Gastroesophageal sphincter (tissue), 4 donors: ENCODE measurements at regions not wholly inside any gene's neighbourhood (a gene's known extent, or its start where the extent isn't known, plus 50 kb on each side); places are given as distances from the start of the nearest gene placed in this dataset.

Experiments used
- ATAC-seq: fragments of 150-250 bp; one replicate; pipeline ENCODE4 v1.9.1; 2016; ENCODE audit warnings: mild to moderate bottlenecking, moderate library complexity
- H3K27ac ChIP-seq, 4 donors: fragments of 200-600 bp; sonication (generic) in 3 of 4; 1 replicate in 3 of 4; 2 replicates in 1 of 4; pipeline ENCODE4 v1.5.1; 2016 to 2019
- H3K27me3 ChIP-seq: fragments of 200-600 bp; sonication (generic); one replicate; pipeline ENCODE4 v1.5.1; 2019
- H3K36me3 ChIP-seq, 2 donors: fragments of 200-600 bp; sonication (generic); one replicate each; pipeline ENCODE4 v1.5.1; 2019; ENCODE audit warnings: control low read depth in 1 of 2
- H3K4me1 ChIP-seq, 3 donors: fragments of 200-600 bp; sonication (generic); 1 replicate in 2 of 3; 2 replicates in 1 of 3; pipeline ENCODE4 v1.5.1; 2016 to 2019; ENCODE audit warnings: control low read depth in 2 of 3
- H3K4me3 ChIP-seq, 2 donors: fragments of 200-600 bp; sonication (generic); one replicate each; pipeline ENCODE4 v1.5.1; 2019; ENCODE audit warnings: mild to moderate bottlenecking in 1 of 2, moderate library complexity in 1 of 2
- H3K9me3 ChIP-seq, 3 donors: fragments of 200-600 bp; sonication (generic); one replicate each; pipeline ENCODE4 v1.5.1; 2017 to 2019; ENCODE audit warnings: control low read depth in 2 of 3
- EP300 ChIP-seq: sonication (generic); formaldehyde crosslinking; IDR thresholded peaks from one replicate; pipeline ENCODE4 v1.6.1; 2017; ENCODE audit warnings: antibody characterized with exemption, mild to moderate bottlenecking
- POLR2A ChIP-seq, 2 donors: fragments of 450-650 bp; IDR thresholded peaks; one replicate each; pipeline ENCODE4 v1.6.1; 2017; ENCODE audit warnings: antibody characterized with exemption in 2 of 2, mild to moderate bottlenecking in 2 of 2, moderate library complexity in 1 of 2
- POLR2AphosphoS5 ChIP-seq: sonication (generic); formaldehyde crosslinking; IDR thresholded peaks from one replicate; pipeline ENCODE4 v1.6.1; 2017; ENCODE audit warnings: antibody characterized with exemption
- WGBS, 2 donors: methylation state at CpG; one replicate each; pipeline ENCODE4 v1.1.5; 2018; ENCODE audit warnings: low coverage in 1 of 2; 5-methylcytosine and 5-hydroxymethylcytosine counted together
- TF ChIP-seq, protein P1 (sequence below), 4 experiments: fragments of 200-600 bp in 2 of 4; fragments of 450-650 bp in 2 of 4; sonication (generic) in 1 of 4; IDR thresholded peaks; one replicate each; pipeline ENCODE4 v1.5.1; 2017 to 2019; ENCODE audit warnings: antibody characterized with exemption in 4 of 4, mild to moderate bottlenecking in 2 of 4, moderate library complexity in 2 of 4

DNA sequence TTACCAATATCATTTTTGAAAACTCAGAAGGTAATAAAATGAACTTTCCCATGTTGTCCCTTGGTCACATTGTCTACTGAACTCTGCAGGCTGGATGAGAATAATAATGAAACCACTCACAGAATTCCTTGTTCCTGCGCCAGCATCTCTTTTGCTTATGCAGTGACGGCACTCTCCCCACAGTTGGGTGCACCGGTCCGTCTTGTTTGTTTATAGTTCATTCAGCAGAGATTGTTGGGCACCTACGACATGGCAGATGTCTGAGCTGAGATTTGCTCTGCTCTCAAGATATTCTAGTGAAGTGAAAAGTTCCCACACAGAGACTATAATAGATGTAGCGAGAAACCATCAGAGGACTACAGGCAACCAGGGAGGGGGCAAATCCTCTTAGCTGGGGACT, 375.7 kb upstream of the CDH11 start:
- Histone ChIP-seq H3K9me3 (no peaks in the 10 kb centered on the region), H3K36me3 (no peaks in the 10 kb centered on the region), H3K27me3 (no peaks in the 10 kb centered on the region), H3K4me1 (no peaks in the 10 kb centered on the region), H3K4me3 (no peak overlapping the region), H3K27ac (no peak overlapping the region)
- ATAC-seq: no peak
- TF ChIP-seq EP300 (no peak), POLR2A (IDR thresholded peaks at IDR 0.05) (no peak), POLR2AphosphoS5 (no peak)
- TF ChIP-seq, protein P1, sequence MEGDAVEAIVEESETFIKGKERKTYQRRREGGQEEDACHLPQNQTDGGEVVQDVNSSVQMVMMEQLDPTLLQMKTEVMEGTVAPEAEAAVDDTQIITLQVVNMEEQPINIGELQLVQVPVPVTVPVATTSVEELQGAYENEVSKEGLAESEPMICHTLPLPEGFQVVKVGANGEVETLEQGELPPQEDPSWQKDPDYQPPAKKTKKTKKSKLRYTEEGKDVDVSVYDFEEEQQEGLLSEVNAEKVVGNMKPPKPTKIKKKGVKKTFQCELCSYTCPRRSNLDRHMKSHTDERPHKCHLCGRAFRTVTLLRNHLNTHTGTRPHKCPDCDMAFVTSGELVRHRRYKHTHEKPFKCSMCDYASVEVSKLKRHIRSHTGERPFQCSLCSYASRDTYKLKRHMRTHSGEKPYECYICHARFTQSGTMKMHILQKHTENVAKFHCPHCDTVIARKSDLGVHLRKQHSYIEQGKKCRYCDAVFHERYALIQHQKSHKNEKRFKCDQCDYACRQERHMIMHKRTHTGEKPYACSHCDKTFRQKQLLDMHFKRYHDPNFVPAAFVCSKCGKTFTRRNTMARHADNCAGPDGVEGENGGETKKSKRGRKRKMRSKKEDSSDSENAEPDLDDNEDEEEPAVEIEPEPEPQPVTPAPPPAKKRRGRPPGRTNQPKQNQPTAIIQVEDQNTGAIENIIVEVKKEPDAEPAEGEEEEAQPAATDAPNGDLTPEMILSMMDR (IDR thresholded peaks at IDR 0.05): no peak
- 31 to 56% methylated on average over 4 to 5 of the region's 6 CpGs for WGBS, 2 donors

DNA sequence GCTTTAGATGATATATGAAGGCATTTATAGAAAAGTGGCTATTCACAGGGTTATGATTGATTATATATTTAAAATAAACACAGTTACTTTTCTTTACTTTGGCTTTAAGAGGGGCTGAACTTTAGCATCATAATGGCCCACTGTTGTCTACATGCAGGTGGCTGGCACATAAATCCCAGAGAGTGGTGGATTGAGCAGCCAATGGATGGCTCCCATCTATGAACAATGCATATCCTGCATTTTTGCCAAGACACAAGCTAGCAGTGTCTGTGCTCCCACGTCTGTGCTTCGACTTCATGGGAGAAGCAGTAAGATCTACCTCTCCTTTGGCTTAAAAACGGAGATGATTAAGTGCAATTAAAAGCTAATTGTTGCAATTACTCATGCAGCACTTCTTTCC, 373.2 kb upstream of the CDH11 start:
- no peak overlapping the region for H3K4me3 ChIP-seq
- no peak for ATAC-seq
- TF ChIP-seq, protein P1 (IDR thresholded peaks at IDR 0.05): no peak
- no peak for TF ChIP-seq POLR2A (IDR thresholded peaks at IDR 0.05)
- no peak for TF ChIP-seq EP300
- H3K27me3 ChIP-seq: no peaks in the 10 kb centered on the region
- no peak overlapping the region for H3K27ac ChIP-seq
- H3K9me3 ChIP-seq: no peaks in the 10 kb centered on the region
- H3K4me1 ChIP-seq: no peaks in the 10 kb centered on the region
- no peaks in the 10 kb centered on the region for H3K36me3 ChIP-seq
- 81 to 83% methylated on average over 1 to 3 of the region's 3 CpGs for WGBS, 2 donors

DNA sequence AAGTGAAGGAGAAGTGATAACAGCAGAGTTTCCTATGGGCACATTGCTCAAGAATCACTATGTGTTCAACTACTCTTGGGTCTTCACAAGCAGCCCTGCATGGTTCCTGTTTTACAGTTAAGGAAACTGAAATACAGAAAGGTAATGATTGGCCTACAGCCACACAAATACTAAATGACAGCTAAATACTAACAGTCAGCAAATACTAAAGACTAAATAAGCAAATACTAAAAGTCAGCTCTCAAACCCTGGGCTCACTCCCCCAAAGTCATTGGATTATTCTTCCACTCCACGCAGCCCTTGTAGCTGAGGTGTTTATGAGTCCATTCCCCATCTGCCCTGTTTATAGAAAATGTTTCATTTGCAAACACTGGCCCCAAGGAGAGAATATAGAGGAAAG, 372.7 kb upstream of the CDH11 start:
- ATAC-seq: no peak
- no peaks in the 10 kb centered on the region for H3K4me1 ChIP-seq
- WGBS, 2 donors: 50 to 83% methylated on average over 1 of the region's 1 CpG

DNA sequence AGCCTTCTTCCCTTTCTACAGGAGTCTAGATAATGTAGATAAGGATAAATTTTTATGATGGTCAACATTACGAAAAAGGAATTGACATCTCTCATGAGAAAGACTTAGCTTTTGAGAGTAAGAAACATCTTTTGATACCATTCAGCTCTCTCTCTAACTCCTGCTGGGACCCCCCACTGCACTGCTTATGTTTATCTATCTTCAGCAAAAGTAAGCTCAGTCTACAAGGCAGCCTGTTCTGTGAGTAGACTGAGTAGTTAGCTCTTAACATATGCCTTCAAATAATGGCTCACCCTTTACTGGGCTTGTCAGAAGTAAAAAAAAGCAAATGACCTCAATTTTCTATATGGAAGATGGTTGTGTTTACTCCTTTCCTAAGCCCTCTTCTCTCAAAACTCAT, 372.2 kb upstream of the CDH11 start:
- Histone ChIP-seq H3K36me3 (no peaks in the 10 kb centered on the region), H3K4me1 (no peaks in the 10 kb centered on the region), H3K27me3 (no peaks in the 10 kb centered on the region), H3K27ac (no peak overlapping the region), H3K9me3 (no peaks in the 10 kb centered on the region), H3K4me3 (no peak overlapping the region)
- 100% methylated on average over 1 of the region's 1 CpG for WGBS, 2 donors
- no peak for ATAC-seq
- TF ChIP-seq, protein P1 (IDR thresholded peaks at IDR 0.05): no peak
- TF ChIP-seq POLR2AphosphoS5: no peak
- TF ChIP-seq POLR2A (IDR thresholded peaks at IDR 0.05): no peak
- no peak for TF ChIP-seq EP300

More for the DNA sequence above, 372.7 kb upstream of the CDH11 start:
- Histone ChIP-seq H3K27ac (no peak overlapping the region), H3K4me3 (no peak overlapping the region), H3K9me3 (no peaks in the 10 kb centered on the region), H3K27me3 (no peaks in the 10 kb centered on the region), H3K36me3 (no peaks in the 10 kb centered on the region)
- TF ChIP-seq, protein P1 (IDR thresholded peaks at IDR 0.05): no peak
- TF ChIP-seq POLR2A (IDR thresholded peaks at IDR 0.05) (no peak), POLR2AphosphoS5 (no peak), EP300 (no peak)

DNA sequence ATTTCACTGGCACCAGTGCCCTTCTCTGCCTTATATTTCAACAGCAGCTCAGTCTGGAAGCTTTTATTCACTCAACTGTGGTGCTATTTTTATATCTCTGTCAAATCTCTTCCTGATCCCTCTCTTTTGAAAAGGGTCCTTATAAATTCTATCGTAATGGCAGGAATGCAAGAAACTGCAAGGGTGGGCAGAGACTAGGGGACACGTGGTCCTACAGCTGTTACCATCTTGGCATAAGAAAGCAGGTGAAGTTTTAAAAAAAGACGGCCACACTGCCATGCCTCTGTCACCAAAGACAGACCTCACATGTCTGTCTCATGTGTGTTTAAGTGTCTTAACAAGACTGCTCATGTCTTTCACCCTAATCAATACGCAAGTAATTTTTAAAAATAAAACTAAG, 368.4 kb upstream of the CDH11 start:
- Histone ChIP-seq H3K27me3 (no peaks in the 10 kb centered on the region), H3K4me3 (no peak overlapping the region), H3K27ac (no peak overlapping the region), H3K9me3 (no peaks in the 10 kb centered on the region), H3K36me3 (no peaks in the 10 kb centered on the region), H3K4me1 (no peaks in the 10 kb centered on the region)
- no peak for ATAC-seq
- 83 to 94% methylated on average over 2 to 3 of the region's 4 CpGs for WGBS, 2 donors
- TF ChIP-seq POLR2AphosphoS5 (no peak), POLR2A (IDR thresholded peaks at IDR 0.05) (no peak), EP300 (no peak)
- TF ChIP-seq, protein P1 (IDR thresholded peaks at IDR 0.05): no peak
